ENCODE measurements at regions not wholly inside any gene's neighbourhood (a gene's known extent, or its start where the extent isn't known, plus 50 kb on each side); places are given as distances from the start of the nearest gene placed in this dataset.
"Not testable (repeated sequence)": the region's sequence is repeated elsewhere in the genome, so short reads cannot be mapped to it uniquely, and the experiment has no call there.

DNA sequence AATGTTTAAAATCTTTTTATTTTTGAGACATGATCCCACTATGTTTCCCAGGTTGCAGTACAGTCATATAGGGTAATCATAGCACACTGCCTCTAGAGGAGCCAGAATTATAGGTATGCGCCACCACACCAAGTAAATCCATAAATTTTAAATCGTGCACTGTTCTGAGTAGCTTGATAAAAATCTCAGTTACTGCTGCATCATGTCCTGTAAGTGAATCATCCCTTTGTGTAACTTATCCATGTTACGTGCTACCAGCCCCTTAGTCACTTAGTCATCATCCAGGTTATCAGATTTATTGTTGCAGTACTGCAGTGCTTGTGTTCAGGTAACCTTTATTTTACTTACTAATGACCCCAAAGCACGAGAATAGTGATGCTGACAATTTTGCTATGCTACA, 1770.9 kb downstream of the BRINP3 start:
- DNase-seq: no peak

DNA sequence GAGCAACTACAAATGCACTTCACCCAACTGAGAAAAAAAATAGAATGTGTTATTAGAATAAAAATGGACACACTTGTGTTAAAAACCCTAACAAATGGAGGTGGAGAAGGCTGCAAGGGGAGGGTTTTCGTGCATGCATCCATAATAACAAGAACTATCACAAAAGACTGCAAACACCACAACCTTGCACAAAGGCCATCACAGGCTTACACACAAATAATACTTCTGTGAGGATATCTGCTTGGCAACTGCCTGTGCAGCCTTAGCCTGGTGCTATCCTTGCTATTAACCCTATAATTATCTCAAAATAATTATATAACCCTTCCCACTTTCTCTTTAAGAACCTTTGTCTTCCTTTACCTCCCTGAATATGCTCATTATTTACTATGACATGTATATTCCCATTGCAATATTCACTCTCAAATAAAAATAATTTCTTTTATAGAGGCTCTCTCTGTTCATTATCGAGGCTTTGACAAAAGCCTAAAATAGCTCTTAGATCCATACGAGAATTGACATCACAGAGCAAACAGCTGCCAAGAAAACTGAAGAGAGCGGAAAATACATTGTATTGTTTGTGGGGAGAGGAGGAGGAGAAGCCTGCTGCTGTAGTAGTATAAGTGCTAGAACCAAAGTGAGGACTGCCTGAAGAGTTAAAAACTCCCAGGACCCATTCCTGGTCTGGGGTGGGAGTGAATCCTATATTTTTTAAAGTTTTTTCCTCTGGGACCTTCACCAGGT, 1768.7 kb downstream of the BRINP3 start:
- DNase-seq: no peak

DNA sequence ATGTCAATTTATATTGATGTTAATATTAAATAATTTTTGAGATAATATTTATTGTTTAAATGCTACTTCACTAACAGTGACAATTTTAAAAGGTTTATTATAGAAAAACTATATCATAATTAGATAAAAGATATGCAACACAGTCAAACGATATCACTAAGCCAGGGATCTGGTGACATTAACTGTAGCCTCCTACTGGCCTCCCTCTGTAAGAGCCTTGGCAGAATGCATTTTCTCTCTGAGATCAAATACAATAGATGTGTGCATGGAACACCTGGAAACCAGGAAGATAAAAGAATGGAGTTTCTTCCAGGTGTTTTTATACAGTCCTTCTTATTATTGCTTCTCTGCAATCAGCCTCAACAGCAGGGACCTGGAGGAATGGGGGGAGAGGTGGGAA, 1762.1 kb downstream of the BRINP3 start:
- DNase-seq: no peak

DNA sequence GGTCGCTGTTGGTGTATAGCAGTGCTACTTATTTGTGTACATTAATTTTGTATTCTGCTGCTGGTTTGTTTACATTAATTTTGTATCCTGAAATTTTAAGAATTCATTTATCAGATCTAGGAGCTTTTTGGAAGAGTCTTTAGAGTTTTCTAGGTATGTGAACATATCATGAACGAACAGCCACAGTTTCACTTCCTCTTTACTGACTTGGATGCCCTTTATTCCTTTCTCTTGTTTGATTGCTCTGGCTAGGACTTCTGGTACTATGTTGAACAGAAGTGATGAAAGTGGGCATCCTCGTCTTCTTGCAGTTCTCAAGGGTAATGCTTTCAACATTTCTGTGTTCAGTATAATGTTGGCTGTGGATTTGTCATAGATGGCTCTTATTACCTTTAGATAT, 1757.9 kb downstream of the BRINP3 start:
- no peak for DNase-seq

DNA sequence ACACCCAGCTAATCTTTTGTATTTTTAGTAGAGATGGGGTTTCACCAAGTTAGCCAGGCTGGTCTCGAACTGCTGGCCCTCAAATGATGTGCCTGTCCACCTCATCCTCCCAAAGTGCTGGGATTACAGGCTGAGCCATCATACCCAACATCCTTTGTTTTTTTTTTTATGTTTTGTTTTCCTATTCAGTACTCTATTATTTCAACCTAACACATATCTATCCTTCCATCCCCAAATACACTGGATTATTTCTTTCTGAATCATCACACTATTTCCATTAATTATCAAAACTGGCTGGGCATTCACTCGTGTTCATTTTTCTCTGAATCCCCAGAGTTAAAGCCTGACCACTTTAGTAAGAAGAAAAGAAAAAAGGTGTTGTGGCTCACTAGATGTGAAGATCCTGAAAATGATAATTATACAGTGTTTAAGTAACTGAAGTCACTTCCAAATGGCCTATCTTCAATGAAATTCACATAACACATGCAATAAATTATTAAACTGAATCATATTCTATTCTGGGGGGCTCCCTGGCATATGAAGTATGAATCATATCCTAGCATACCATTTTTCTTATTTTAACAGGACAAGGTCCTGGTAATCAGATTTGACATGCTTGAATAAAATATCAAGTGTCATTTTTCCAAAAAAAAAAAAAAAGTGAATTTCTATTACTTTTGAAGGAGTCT, 1754.2 kb downstream of the BRINP3 start:
- no peak for DNase-seq

DNA sequence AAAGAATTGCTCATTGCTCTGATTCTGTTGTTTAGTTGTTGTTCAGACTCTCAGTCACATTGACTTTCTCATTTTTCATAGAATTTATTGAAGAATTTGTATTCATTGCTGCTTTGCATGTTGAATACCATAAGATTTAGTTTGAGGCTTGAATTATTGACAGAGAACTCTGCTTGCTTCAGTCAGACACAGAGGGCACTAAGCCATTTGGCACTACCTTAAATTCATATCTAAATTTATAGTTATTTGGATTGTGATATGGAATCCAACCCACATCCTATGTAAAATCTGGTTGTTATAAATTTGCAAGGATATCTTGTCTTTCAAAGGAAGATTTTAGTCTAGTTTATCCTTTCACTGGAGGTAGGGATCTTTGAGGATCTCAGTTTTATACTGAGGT, 1748.6 kb downstream of the BRINP3 start:
- no peak for DNase-seq

DNA sequence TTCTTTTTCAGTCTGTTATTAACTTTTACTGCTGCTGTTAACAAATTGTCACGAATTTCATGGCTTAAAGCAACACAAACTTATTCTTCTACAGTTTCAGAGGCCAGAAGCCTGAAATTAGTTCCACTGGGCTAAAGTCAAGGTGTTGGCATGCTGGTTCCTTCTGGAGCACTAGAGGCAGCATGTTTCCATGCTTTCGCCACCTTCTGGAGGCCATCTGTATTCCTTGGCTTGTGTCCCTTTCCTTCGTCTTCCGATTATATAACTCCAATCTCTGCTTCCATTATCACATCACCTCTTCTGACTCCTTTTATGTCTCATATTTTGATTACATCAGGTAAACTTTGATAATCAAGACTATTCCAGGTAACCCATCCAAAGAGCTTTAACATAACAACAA, 1742.1 kb downstream of the BRINP3 start:
- no peak for DNase-seq

DNA sequence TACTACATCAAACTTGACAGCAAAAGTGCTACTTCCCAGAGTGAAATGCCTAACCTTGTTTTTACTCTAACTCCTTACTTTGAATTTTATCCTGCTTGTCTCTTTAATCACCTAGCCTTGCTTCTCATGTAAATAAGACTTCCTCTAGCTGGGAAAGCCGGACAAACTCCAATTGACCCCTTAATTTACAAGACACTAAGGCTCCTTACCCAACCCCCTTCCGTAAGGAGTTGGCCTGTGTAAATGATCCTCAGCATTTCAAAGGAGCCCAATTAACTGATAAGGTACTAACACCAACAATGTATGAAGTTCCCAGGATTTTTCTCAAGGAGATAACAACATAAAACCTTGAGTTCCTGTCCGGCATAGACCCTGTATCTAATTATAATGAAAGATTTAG, 1728.4 kb downstream of the BRINP3 start:
- DNase-seq: not testable (repeated sequence)

DNA sequence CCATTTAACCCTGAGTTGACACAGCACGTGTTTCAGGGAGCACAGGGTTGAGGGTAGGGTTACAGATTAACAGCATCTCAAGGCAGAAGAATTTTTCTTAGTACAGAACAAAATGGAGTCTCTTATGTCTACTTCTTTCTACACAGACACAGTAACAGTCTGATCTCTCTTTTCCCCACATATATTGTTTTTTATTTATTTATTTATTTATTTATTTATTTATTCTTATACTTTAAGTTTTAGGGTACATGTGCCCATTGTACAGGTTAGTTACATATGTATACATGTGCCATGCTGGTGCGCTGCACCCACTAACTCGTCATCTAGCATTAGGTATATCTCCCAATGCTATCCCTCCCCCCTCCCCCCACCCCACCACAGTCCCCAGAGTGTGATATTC, 1725.6 kb downstream of the BRINP3 start:
- DNase-seq: not testable (repeated sequence)

DNA sequence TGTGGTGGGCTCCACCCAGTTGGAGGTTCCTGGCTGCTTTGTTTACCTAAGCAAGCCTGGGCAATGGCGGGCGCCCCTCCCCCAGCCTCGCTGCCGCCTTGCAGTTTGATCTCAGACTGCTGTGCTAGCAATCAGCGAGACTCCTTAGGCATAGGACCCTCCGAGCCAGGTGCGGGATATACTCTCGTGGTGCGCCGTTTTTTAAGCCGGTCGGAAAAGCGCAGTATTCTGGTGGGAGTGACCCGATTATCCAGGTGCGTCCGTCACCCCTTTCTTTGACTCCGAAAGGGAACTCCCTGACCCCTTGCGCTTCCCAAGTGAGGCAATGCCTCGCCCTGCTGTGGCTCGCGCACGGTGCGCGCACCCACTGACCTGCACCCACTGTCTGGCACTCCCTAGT, 1719.9 kb downstream of the BRINP3 start:
- DNase-seq: not testable (repeated sequence)

DNA sequence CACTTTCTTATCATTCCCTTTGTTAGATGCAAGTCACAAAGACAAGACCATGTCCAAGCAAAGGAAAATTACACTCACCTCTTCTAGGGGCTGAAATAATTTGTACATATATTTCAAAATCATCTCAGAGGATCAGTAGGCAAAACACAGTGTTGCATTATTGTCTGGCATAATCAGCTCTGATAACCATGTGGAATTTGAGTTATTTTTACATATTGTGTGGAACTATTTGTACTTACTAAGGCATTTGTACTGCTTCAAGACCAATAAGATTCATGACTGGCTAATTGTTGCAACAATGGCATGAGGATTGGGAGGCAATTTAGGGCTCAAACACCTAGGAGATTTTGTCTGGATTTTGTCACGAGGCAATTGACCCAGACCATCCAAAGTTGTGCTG, 1716.4 kb downstream of the BRINP3 start:
- DNase-seq: no peak

DNA sequence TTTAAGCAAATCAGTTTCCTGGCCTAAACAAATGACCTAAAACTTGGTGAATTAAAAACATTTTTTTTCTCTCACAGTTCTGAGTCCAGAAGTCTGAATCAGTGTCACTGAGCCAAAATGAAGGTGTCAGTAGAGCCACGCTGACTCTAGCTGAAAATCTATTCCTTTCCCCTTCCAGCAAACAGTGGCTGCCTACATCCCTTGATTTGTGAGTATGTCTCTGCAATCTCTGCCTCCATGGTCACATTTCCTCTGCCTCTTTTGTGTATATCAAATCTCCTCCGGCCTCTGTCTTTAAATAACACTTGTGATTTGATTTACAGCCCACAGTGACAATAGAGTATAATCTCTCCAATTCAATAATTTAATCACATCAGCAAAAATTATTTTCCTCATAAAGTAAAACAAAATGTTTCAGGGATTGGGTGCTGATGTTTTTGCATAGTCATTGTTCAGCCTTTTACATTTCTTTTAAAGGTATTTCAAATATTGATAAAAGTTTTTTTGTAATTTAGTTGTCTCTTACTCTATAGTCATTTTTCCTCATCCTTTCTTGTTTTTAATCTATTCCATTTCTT, 1715.4 kb downstream of the BRINP3 start:
- DNase-seq: no peak

DNA sequence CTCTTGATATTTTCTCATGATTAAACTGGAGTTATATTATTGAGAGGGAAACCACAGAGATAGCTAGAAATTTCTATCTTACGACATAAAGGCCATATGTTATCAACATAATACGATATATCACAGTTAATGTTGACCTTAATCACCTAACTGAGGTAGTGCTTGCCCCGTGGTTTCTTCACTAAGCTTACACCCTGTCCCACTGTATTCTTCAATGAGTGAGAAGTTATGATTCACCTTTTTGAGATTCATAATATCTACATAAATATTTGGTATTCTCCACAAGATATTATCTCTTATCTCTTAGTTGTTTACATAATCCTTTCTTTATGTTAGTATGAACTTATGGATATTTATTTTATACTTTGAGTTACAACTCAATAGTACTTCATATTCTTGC, 1714.1 kb downstream of the BRINP3 start:
- no peak for DNase-seq

DNA sequence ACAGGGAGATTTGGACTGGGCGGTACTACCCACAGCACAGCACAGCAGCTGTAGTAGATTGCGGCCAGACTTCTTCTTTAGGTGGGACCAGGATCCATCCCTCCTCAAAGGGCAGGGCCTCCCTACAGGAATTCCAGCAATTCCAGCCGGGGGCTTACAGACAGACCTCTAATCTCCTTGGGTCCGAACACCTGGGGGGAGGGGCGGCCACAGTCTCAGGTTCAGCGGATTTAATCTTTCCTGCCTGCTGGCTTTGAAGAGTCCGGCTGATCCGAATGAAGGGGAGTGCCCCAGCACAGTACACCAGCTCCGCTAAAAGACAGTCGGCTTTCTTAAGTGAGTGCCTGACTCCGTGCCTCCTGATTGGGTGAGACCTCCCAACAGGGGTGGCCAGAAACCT, 1708.5 kb downstream of the BRINP3 start:
- DNase-seq: no peak

DNA sequence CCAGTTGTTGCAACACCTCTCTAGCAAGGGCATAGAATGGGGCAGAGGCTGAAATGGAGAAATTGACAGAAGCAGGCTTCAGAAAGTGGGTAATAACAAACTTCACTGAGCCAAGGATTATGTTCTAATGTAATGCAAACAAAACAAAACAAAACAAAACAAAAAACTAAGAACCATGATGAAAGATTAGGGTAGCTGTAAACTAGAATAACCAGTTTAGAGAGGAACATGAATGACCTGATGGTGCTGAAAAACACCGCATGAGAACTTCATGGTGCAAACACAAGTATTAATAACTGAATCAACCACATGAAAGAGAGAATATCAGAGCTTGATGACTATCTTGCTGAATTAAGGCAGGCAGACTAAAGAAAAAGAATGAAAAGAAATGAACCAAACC, 1707.7 kb downstream of the BRINP3 start:
- no peak for DNase-seq

DNA sequence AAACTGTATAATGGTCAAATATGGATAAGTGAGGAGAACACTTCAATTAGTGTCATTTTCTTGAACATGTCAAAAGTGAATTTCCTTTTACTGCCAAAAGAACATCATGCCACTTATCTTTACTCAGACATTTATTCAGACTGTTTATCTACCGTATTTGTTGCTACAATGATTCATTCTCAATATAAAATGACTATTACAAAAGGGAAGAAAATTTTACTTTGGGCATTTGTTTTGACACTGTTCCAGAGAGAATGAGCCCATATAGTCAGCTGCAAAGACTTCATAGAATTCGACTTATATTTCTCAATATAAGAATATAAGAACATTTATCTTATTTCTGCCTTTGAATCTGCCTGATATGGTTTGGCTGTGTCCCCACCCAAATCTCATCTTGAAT, 1699.1 kb downstream of the BRINP3 start:
- no peak for DNase-seq

DNA sequence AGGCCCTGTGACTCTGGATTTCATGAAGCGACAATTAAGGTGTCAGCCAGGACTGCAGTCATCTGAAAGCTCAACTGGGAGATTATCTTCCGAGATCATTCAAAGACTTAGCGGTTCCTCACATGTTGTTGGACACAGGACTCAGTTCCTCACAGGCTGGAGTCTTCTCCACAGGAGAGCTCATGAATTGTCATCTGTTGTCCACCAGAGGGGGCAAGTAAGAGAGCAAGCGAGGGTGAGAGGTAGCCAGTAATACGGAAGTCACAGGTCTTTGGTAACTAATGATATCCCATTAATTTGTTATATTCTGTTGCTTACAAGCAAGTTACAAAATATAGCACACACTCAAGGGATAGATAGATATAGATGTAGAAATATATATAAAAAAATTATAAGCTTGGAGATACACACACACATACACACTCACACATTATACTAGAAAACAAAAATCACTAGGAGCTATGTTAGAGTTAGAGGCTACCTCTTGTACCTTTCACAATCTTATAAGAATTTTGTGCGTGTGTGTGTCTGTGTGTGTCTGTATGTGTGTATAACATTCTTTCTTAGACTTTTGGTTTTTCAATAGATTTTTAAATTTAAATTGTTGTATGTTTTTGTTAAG, 1695.3 kb downstream of the BRINP3 start:
- peak; percentile 72 for DNase-seq

DNA sequence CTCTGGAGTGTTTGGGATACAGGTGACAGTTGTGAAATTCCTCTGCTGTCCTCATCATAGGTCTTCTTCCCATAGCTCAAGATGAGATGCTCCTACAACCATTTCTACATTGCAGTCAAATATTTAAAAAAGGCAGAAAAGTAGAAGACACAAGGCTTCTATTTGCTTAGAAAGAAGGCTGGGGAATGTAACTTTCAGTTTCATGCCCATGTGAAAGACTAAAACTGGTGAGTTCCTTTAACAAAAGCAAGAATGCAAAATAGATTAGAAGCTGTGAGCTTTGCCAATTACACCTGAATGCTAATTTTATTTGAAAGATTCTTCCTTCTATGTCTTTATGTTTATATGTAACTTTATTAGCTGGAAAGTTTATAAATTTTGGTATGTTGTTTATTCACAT, 1682.7 kb downstream of the BRINP3 start:
- DNase-seq: no peak

DNA sequence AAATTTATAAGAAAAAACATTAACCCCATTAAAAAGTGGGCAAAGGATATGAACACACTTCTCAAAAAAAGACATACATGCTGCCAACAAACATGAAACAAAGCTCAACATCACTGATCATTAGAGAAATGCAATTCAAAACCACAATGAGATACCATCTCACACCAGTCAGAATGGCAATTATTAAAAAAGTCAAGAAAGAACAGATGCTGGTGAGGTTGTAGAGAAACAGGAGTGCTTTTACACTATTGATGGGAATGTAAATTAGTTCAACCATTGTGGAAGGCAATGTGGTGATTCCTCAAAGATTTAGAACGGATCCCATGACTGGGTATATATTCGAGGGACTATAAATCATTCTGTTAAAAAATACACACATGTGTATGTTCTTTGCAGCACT, 1665.5 kb downstream of the BRINP3 start:
- not testable (repeated sequence) for DNase-seq

DNA sequence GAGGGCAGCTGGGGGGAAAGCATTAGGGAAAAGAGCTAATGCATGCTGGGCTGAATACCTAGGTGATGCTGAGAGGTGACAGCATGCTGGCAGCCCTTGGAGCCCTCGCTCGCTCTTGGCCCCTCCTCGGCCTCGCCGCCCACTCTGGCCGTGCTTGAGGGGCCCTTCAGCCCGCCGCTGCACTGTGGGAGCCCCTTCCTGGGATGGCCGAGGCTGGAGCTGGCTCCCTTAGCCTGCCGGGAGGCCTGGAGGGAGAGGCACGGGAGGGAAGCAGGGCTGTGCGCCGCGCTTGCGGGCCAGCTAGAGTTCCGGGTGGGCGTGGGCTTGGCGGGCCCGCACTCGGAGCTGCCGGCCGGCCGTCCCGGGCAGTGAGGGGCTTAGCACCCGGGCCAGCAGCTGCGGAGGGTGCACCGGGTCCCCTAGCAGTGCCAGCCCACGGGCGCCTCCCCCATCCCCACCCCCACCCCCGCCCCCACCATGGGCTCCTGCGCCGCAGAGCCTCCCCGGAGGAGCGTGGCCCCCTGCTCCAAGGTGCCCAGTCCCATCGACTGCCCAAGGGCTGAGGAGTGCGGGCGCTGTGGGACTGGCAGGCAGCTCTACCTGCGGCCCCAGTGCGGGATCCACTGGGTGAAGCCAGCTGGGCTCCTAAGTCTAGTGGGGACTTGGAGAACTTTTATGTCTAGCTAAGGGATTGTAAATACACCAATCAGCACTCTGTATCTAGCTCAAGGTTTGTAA, 1664.7 kb downstream of the BRINP3 start:
- not testable (repeated sequence) for DNase-seq

DNA sequence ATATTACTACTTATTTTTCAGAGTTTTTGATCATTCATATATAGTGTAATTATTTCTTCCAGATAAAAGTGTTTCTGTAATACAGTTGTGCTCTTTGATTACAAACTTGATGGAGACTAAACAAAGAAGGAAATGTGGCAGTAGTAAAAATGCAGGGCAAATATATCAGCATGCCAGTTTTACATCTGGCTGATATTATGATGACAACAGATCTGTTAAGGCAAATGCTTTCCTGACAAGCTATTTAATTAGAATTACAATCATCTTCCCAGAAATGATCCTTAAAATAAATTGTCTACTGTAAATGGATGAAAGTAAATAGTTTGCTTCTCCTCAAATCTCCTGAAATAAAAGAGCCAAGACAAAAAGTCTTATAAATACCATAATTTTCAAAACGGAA, 1659.8 kb downstream of the BRINP3 start:
- DNase-seq: no peak

DNA sequence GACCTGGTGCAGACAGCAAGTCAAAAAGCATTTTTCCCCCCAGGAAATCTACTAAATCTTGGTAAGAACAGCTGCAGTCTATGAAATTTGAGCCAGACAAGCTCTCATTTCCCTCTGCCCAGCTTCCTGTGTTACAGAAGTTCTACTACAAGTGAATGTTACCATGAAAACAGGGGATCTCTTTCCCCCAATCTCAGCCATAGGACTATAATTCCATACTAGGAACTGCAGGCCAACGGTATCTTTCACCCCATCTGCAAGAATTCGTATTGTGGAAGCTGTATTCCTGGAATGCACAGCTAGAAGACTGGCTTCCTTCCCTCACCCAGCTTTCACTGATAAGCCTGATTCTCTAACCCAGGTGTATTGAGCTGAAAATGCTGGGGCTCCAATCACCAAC, 1655.4 kb downstream of the BRINP3 start:
- DNase-seq: no peak

DNA sequence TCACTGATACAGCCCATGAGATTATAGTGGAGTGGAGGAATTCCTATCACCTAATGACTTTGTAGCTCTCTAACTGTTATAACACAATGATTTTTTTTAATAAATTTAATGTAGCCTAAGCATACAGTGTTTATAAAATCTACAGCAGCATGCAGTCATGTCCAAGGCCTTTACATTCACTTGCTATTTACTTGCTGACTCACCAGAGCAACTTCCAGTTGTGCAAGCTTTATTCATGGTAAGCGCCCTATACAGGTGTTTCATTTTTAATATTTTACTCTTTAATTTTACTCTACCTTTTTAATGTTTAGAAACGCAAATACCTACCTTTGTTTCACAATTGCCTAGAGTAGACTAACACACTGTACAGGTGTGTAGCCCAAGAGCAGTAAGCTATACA, 1652.2 kb downstream of the BRINP3 start:
- no peak for DNase-seq

All from hematopoietic multipotent progenitor cell treated with erythropoietin and hydrocortisone succinate and interleukin-3 and kit ligand, for 6 days (in vitro differentiated cells).